Nephron (organoid): ENCODE measurements at regions not wholly inside any gene's neighbourhood (a gene's known extent, or its start where the extent isn't known, plus 50 kb on each side); places are given as distances from the start of the nearest gene placed in this dataset.

Experiments used
- H3K27ac Mint-ChIP-seq, 3 experiments: 2 replicates each; pipeline ENCODE4 v1.8.0; 2020; ENCODE audit warnings: mixed read lengths in 3 of 3, mild to moderate bottlenecking in 2 of 3, moderate library complexity in 1 of 3
- H3K27me3 Mint-ChIP-seq: 2 replicates; pipeline ENCODE4 v1.8.0; 2021; ENCODE audit warnings: low read depth, mild to moderate bottlenecking, moderate library complexity, mixed read lengths
- H3K36me3 Mint-ChIP-seq: 2 replicates; pipeline ENCODE4 v1.8.0; 2020; ENCODE audit warnings: low read depth, mixed read lengths
- H3K4me1 Mint-ChIP-seq: 2 replicates; pipeline ENCODE4 v1.8.0; 2020; ENCODE audit warnings: mixed read lengths
- H3K4me3 Mint-ChIP-seq, 3 experiments: 2 replicates each; pipeline ENCODE4 v1.8.0; 2020; ENCODE audit warnings: mild to moderate bottlenecking in 3 of 3, mixed read lengths in 3 of 3, moderate library complexity in 2 of 3
- H3K9me3 Mint-ChIP-seq: 2 replicates; pipeline ENCODE4 v1.8.0; 2020; ENCODE audit warnings: mixed read lengths
- CTCF ChIP-seq, 3 experiments: fragments of 200-600 bp; sonication (generic); IDR thresholded peaks; one replicate each; pipeline ENCODE4 v1.5.0; 2021; ENCODE audit warnings: antibody characterized with exemption in 3 of 3; ENCODE audit not compliant: unreplicated experiment in 3 of 3

- Mint-ChIP-seq H3K27me3 (peaks cover 21% of the 10 kb centered on the region), H3K4me1 (no peaks in the 10 kb centered on the region), H3K36me3 (peaks cover 4% of the 10 kb centered on the region), H3K4me3 (no peak overlapping the region), H3K9me3 (peaks cover 18% of the 10 kb centered on the region), H3K27ac (no peak overlapping the region)
- TF ChIP-seq CTCF (IDR thresholded peaks at IDR 0.05; ENCODE audit: unreplicated experiment in 3 of 3), result no peak
These were observed 197.3 kb downstream of the SOX9 start for GRCh38 chr17:72318131-72318530.

- Mint-ChIP-seq H3K4me1 (no peaks in the 10 kb centered on the region), H3K27me3 (peaks cover 34% of the 10 kb centered on the region), H3K9me3 (peaks cover 29% of the 10 kb centered on the region), H3K27ac (no peak overlapping the region), H3K36me3 (peaks cover 7% of the 10 kb centered on the region), H3K4me3 (no peak overlapping the region)
- no peak for TF ChIP-seq CTCF (IDR thresholded peaks at IDR 0.05; ENCODE audit: unreplicated experiment in 3 of 3)
These were observed 201.1 kb downstream of the SOX9 start for GRCh38 chr17:72321896-72322295.

- H3K4me3 Mint-ChIP-seq, result no peak overlapping the region
- H3K9me3 Mint-ChIP-seq, result no peaks in the 10 kb centered on the region
- no peaks in the 10 kb centered on the region for H3K36me3 Mint-ChIP-seq
These were observed 211.5 kb downstream of the SOX9 start for GRCh38 chr17:72332367-72332766.

GRCh38 chr17:72333570-72333969, 212.8 kb downstream of the SOX9 start:
- Mint-ChIP-seq H3K4me1 (peaks cover 9% of the 10 kb centered on the region), H3K9me3 (no peaks in the 10 kb centered on the region), H3K36me3 (no peaks in the 10 kb centered on the region), H3K27me3 (peaks cover 53% of the 10 kb centered on the region), H3K27ac (no peak overlapping the region), H3K4me3 (no peak overlapping the region)
- no peak for TF ChIP-seq CTCF (IDR thresholded peaks at IDR 0.05; ENCODE audit: unreplicated experiment in 3 of 3)

More at GRCh38 chr17:72332367-72332766, 211.5 kb downstream of the SOX9 start:
- peaks cover 50% of the 10 kb centered on the region for H3K27me3 Mint-ChIP-seq
- H3K4me1 Mint-ChIP-seq, result peaks cover 8% of the 10 kb centered on the region
- H3K27ac Mint-ChIP-seq, result no peak overlapping the region
- no peak for TF ChIP-seq CTCF (IDR thresholded peaks at IDR 0.05; ENCODE audit: unreplicated experiment in 3 of 3)

GRCh38 chr17:72334205-72334604, 213.4 kb downstream of the SOX9 start:
- H3K27ac Mint-ChIP-seq, result peak overlapping the region in 1 of 3 experiments; percentile 57
- no peaks in the 10 kb centered on the region for H3K9me3 Mint-ChIP-seq
- no peaks in the 10 kb centered on the region for H3K36me3 Mint-ChIP-seq
- TF ChIP-seq CTCF (IDR thresholded peaks at IDR 0.05; ENCODE audit: unreplicated experiment in 3 of 3), result no peak
- no peak overlapping the region for H3K4me3 Mint-ChIP-seq
- H3K4me1 Mint-ChIP-seq, result peaks cover 16% of the 10 kb centered on the region
- peaks cover 53% of the 10 kb centered on the region for H3K27me3 Mint-ChIP-seq

- Mint-ChIP-seq H3K27ac (no peak overlapping the region), H3K4me1 (peaks cover 19% of the 10 kb centered on the region), H3K9me3 (no peaks in the 10 kb centered on the region), H3K4me3 (no peak overlapping the region), H3K36me3 (no peaks in the 10 kb centered on the region), H3K27me3 (peaks cover 62% of the 10 kb centered on the region)
- no peak for TF ChIP-seq CTCF (IDR thresholded peaks at IDR 0.05; ENCODE audit: unreplicated experiment in 3 of 3)
These were observed 215.4 kb downstream of the SOX9 start for GRCh38 chr17:72336026-72336803.
